Kidney capillary endothelial cell (primary cell): ENCODE measurements at regions not wholly inside any gene's neighbourhood (a gene's known extent, or its start where the extent isn't known, plus 50 kb on each side); places are given as distances from the start of the nearest gene placed in this dataset.
"Not testable (repeated sequence)": the region's sequence is repeated elsewhere in the genome, so short reads cannot be mapped to it uniquely, and the experiment has no call there.

Source experiments
- DNase-seq: peaks from one replicate; pipeline ENCODE4 v3.0.0-alpha.2; 2018; ENCODE audit warnings: low spot score

GRCh38 chr4:148868191-148868590 is 426.0 kb upstream of the NR3C2 start:
- DNase-seq, result no peak

GRCh38 chr4:148866666-148867065 is 424.5 kb upstream of the NR3C2 start:
- DNase-seq, result no peak

GRCh38 chr4:148857973-148858534 is 415.8 kb upstream of the NR3C2 start:
- DNase-seq, result no peak

- no peak for DNase-seq
Measured at GRCh38 chr4:148857239-148857972, 415.2 kb upstream of the NR3C2 start.

- DNase-seq, result no peak
Measured at GRCh38 chr4:148854203-148854602, 412.0 kb upstream of the NR3C2 start.

GRCh38 chr4:148852092-148852699 is 410.0 kb upstream of the NR3C2 start:
- no peak for DNase-seq

- DNase-seq, result no peak
Measured at GRCh38 chr4:148850257-148850995, 408.2 kb upstream of the NR3C2 start.

- no peak for DNase-seq
Measured at GRCh38 chr4:148849581-148849980, 407.4 kb upstream of the NR3C2 start.

GRCh38 chr4:148847544-148848255 is 405.5 kb upstream of the NR3C2 start:
- DNase-seq, result no peak

- no peak for DNase-seq
Measured at GRCh38 chr4:148845609-148846008, 403.4 kb upstream of the NR3C2 start.

- DNase-seq, result no peak
Measured at GRCh38 chr4:148843625-148844024, 401.4 kb upstream of the NR3C2 start.

GRCh38 chr4:148842843-148843242 is 400.6 kb upstream of the NR3C2 start:
- no peak for DNase-seq

- not testable (repeated sequence) for DNase-seq
Measured at GRCh38 chr4:148837571-148837970, 395.4 kb upstream of the NR3C2 start.

GRCh38 chr4:148834804-148835631 is 392.8 kb upstream of the NR3C2 start:
- peak; percentile 75 for DNase-seq

- peak; percentile 98 for DNase-seq
Measured at GRCh38 chr4:148831945-148832344, 389.7 kb upstream of the NR3C2 start.

GRCh38 chr4:148828291-148828690 is 386.1 kb upstream of the NR3C2 start:
- no peak for DNase-seq

- no peak for DNase-seq
Measured at GRCh38 chr4:148827781-148828180, 385.6 kb upstream of the NR3C2 start.

- no peak for DNase-seq
Measured at GRCh38 chr4:148823419-148823769, 381.2 kb upstream of the NR3C2 start.

- DNase-seq, result no peak
Measured at GRCh38 chr4:148822572-148823418, 380.6 kb upstream of the NR3C2 start.

GRCh38 chr4:148814030-148814429 is 371.8 kb upstream of the NR3C2 start:
- DNase-seq, result no peak
